K562 (cell line): ENCODE measurements at regions not wholly inside any gene's neighbourhood (a gene's known extent, or its start where the extent isn't known, plus 50 kb on each side); places are given as distances from the start of the nearest gene placed in this dataset.

Source experiments
- BACH1 ChIP-seq: fragments of 200-800 bp; sonication (Bioruptor generic); IDR thresholded peaks from 2 replicates; pipeline ENCODE4 v1.6.1; 2016; ENCODE audit warnings: missing genetic modification characterization, missing compliant biosample characterization
- EHMT2 ChIP-seq: fragments of 450-650 bp; IDR thresholded peaks from 2 replicates; pipeline ENCODE4 v1.6.1; 2018; ENCODE audit warnings: antibody characterized with exemption
- MBD2 ChIP-seq: sonication (generic); IDR thresholded peaks from 2 replicates; pipeline ENCODE4 v1.6.1; 2016; ENCODE audit warnings: low read depth, borderline replicate concordance
- RBM25 ChIP-seq: fragments of 200-400 bp; formaldehyde crosslinking; IDR thresholded peaks from 2 replicates; pipeline ENCODE4 v1.6.1; 2018; ENCODE audit warnings: low read length, low read depth, moderate library complexity; ENCODE audit not compliant: severe bottlenecking
- SMARCA5 ChIP-seq: fragments of 450-650 bp; IDR thresholded peaks from 2 replicates; pipeline ENCODE4 v1.6.1; 2016
- ZBTB1 ChIP-seq: sonication (generic); formaldehyde crosslinking; IDR thresholded peaks from 2 replicates; pipeline ENCODE4 v1.8.1; 2023; ENCODE audit warnings: missing genetic modification reagents, low read depth, mild to moderate bottlenecking, borderline replicate concordance
- ZNF175 ChIP-seq: fragments of 200-800 bp; sonication (Bioruptor generic); IDR thresholded peaks from 2 replicates; pipeline ENCODE4 v1.6.1; 2016; ENCODE audit warnings: low read depth, mild to moderate bottlenecking, missing genetic modification characterization, missing compliant biosample characterization
- ZNF197 ChIP-seq: fragments of 200-800 bp; sonication (Bioruptor generic); IDR thresholded peaks from 2 replicates; pipeline ENCODE4 v1.6.1; 2016; ENCODE audit warnings: low read depth, missing genetic modification characterization, missing compliant biosample characterization
- TF ChIP-seq, protein P1 (sequence below): fragments of 250-450 bp; sonication (Bioruptor Pico); IDR thresholded peaks from 2 replicates; pipeline ENCODE4 v1.4.0; 2020

DNA sequence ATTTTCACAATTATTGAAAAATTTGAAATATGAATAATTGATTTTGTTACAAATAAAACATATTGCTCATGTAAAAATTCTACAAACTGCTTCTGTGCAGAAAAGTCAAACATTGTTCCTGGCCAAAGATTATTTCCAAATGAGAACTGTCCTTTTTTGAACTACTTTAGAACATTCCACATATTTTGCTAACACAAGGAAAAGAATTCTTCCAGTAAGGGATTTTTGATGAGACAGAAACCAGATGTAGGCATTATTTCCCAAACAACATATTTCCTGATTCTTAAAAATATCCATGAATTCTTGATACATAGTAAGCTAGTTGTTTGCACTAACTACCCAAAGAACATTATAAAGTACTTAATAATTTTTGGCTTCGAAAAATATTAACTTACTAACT lies 715.2 kb downstream of the CCDC85A start (continued):
- TF ChIP-seq RBM25 (no peak), SMARCA5 (no peak), MBD2 (no peak), ZNF175 (CRISPR knock-in tag) (no peak), ZNF197 (no peak), EHMT2 (no peak), ZBTB1 (CRISPR knock-in tag) (no peak), BACH1 (tag) (no peak)
- TF ChIP-seq, protein P1, sequence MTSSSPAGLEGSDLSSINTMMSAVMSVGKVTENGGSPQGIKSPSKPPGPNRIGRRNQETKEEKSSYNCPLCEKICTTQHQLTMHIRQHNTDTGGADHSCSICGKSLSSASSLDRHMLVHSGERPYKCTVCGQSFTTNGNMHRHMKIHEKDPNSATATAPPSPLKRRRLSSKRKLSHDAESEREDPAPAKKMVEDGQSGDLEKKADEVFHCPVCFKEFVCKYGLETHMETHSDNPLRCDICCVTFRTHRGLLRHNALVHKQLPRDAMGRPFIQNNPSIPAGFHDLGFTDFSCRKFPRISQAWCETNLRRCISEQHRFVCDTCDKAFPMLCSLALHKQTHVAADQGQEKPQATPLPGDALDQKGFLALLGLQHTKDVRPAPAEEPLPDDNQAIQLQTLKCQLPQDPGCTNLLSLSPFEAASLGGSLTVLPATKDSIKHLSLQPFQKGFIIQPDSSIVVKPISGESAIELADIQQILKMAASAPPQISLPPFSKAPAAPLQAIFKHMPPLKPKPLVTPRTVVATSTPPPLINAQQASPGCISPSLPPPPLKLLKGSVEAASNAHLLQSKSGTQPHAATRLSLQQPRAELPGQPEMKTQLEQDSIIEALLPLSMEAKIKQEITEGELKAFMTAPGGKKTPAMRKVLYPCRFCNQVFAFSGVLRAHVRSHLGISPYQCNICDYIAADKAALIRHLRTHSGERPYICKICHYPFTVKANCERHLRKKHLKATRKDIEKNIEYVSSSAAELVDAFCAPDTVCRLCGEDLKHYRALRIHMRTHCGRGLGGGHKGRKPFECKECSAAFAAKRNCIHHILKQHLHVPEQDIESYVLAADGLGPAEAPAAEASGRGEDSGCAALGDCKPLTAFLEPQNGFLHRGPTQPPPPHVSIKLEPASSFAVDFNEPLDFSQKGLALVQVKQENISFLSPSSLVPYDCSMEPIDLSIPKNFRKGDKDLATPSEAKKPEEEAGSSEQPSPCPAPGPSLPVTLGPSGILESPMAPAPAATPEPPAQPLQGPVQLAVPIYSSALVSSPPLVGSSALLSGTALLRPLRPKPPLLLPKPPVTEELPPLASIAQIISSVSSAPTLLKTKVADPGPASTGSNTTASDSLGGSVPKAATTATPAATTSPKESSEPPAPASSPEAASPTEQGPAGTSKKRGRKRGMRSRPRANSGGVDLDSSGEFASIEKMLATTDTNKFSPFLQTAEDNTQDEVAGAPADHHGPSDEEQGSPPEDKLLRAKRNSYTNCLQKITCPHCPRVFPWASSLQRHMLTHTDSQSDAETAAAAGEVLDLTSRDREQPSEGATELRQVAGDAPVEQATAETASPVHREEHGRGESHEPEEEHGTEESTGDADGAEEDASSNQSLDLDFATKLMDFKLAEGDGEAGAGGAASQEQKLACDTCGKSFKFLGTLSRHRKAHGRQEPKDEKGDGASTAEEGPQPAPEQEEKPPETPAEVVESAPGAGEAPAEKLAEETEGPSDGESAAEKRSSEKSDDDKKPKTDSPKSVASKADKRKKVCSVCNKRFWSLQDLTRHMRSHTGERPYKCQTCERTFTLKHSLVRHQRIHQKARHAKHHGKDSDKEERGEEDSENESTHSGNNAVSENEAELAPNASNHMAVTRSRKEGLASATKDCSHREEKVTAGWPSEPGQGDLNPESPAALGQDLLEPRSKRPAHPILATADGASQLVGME (CRISPR knock-in tag), result no peak
